Posterior vena cava (tissue), 2 donors: ENCODE measurements at regions not wholly inside any gene's neighbourhood (a gene's known extent, or its start where the extent isn't known, plus 50 kb on each side); places are given as distances from the start of the nearest gene placed in this dataset.
"Not testable (repeated sequence)": the region's sequence is repeated elsewhere in the genome, so short reads cannot be mapped to it uniquely, and the experiment has no call there.

Experiments
- DNase-seq: peaks from one replicate; pipeline ENCODE4 v3.0.0-alpha.2; 2020; ENCODE audit warnings: low spot score
- intact Hi-C, 2 donors: fragments of 100-400 bp; cut with DNase I; formaldehyde crosslinking; loops; one replicate each; pipeline versions ENCODE4 v1.14.1 to v1.14.2; 2022 to 2023
- donor health status: DM: yes; HTN: yes; CAD: no.
- donor health status: DM: yes; HTN: yes; CAD: no.

GRCh38 chrX:51144828-51145442 lies 187.7 kb upstream of the NUDT10 start:
- intact Hi-C loops = no loop called here
- no peak for DNase-seq

- DNase-seq = no peak
- intact Hi-C loops = no loop called here
Observed at GRCh38 chrX:51148848-51149247, 183.8 kb upstream of the NUDT10 start.

GRCh38 chrX:51151734-51152133 lies 180.9 kb upstream of the NUDT10 start:
- no peak for DNase-seq
- intact Hi-C loops = no loop called here

- intact Hi-C loops = no loop called here
- no peak for DNase-seq
Observed at GRCh38 chrX:51155157-51155556, 177.5 kb upstream of the NUDT10 start.

GRCh38 chrX:51155566-51155965 lies 177.1 kb upstream of the NUDT10 start:
- intact Hi-C loops = no loop called here
- DNase-seq = no peak

- intact Hi-C loops = no loop called here
- DNase-seq = no peak
Observed at GRCh38 chrX:51158231-51158630, 174.4 kb upstream of the NUDT10 start.

- intact Hi-C loops = not testable (repeated sequence)
Observed at GRCh38 chrX:51159378-51159777, 173.2 kb upstream of the NUDT10 start.

GRCh38 chrX:51163730-51164129 lies 168.9 kb upstream of the NUDT10 start:
- intact Hi-C loops = no loop called here
- DNase-seq = no peak

More at GRCh38 chrX:51159378-51159777, 173.2 kb upstream of the NUDT10 start:
- not testable (repeated sequence) for DNase-seq

- DNase-seq, intact Hi-C loops: not testable (repeated sequence)
Observed at GRCh38 chrX:51178356-51178900, 154.2 kb upstream of the NUDT10 start.

GRCh38 chrX:51179805-51180204 lies 152.8 kb upstream of the NUDT10 start:
- DNase-seq, intact Hi-C loops: not testable (repeated sequence)

GRCh38 chrX:51182545-51182944 lies 150.1 kb upstream of the NUDT10 start:
- intact Hi-C loops = no loop called here
- no peak for DNase-seq

GRCh38 chrX:51192104-51192503 lies 140.5 kb upstream of the NUDT10 start:
- intact Hi-C loops = no loop called here
- no peak for DNase-seq

- intact Hi-C loops = no loop called here
- DNase-seq = no peak
Observed at GRCh38 chrX:51215266-51215665, 117.4 kb upstream of the NUDT10 start.

- no peak for DNase-seq
- intact Hi-C loops = no loop called here
Observed at GRCh38 chrX:51215856-51216255, 116.8 kb upstream of the NUDT10 start.

- no peak for DNase-seq
- intact Hi-C loops = no loop called here
Observed at GRCh38 chrX:51242212-51242611, 90.4 kb upstream of the NUDT10 start.

GRCh38 chrX:51257490-51257889 lies 75.1 kb upstream of the NUDT10 start:
- DNase-seq = no peak
- intact Hi-C loops = no loop called here

GRCh38 chrX:51262271-51262670 lies 70.4 kb upstream of the NUDT10 start:
- intact Hi-C loops = not testable (repeated sequence)

GRCh38 chrX:51272638-51273037 lies 60.0 kb upstream of the NUDT10 start:
- no peak for DNase-seq
- intact Hi-C loops = no loop called here

More at GRCh38 chrX:51262271-51262670, 70.4 kb upstream of the NUDT10 start:
- peak; percentile 53 for DNase-seq

- DNase-seq = no peak
- intact Hi-C loops = no loop called here
Observed at GRCh38 chrX:51281758-51282318, 50.8 kb upstream of the NUDT10 start.
